ENCODE measurements at regions not wholly inside any gene's neighbourhood (a gene's known extent, or its start where the extent isn't known, plus 50 kb on each side); places are given as distances from the start of the nearest gene placed in this dataset.

DNA sequence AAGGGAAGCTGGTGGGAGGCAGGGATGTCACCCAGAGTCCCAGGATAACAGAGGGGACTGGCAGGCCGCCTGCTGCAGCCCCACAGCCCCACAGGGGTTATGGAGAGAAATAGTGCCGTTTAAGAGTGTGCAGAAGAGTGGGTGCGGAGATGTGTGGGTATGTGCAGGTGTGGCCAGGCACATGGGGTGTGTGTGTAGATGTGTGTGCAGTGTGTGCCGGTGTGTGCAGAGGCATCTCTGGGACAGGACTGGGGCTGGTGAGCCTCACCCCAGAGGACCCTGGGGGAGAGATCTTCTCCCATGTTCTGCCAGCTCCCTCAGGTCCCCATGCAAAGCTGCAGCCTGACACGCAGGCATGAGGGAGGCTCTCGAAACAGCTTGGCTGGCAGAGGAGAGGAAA lies 157.4 kb downstream of the RBFOX3 start:
- no peak overlapping the region for H3K4me3 ChIP-seq (ENCODE audit: low read depth, poor library complexity, severe bottlenecking)
- intact Hi-C loops (cut with DNase I; ENCODE audit: low total_unique reads) = loop anchor here (5.0 kb wide), 1 partner anchor 99 kb away; no protein-coding TSS in a partner anchor
- 59 to 80% methylated on average over 6 of the region's 6 CpGs for WGBS, 2 donors
- no peak for TF ChIP-seq POLR2A (IDR thresholded peaks at IDR 0.05)
- TF ChIP-seq, protein P1, sequence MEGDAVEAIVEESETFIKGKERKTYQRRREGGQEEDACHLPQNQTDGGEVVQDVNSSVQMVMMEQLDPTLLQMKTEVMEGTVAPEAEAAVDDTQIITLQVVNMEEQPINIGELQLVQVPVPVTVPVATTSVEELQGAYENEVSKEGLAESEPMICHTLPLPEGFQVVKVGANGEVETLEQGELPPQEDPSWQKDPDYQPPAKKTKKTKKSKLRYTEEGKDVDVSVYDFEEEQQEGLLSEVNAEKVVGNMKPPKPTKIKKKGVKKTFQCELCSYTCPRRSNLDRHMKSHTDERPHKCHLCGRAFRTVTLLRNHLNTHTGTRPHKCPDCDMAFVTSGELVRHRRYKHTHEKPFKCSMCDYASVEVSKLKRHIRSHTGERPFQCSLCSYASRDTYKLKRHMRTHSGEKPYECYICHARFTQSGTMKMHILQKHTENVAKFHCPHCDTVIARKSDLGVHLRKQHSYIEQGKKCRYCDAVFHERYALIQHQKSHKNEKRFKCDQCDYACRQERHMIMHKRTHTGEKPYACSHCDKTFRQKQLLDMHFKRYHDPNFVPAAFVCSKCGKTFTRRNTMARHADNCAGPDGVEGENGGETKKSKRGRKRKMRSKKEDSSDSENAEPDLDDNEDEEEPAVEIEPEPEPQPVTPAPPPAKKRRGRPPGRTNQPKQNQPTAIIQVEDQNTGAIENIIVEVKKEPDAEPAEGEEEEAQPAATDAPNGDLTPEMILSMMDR (IDR thresholded peaks at IDR 0.05) = no peak
- no peak for DNase-seq (ENCODE audit: low spot score in 2 of 2)

DNA sequence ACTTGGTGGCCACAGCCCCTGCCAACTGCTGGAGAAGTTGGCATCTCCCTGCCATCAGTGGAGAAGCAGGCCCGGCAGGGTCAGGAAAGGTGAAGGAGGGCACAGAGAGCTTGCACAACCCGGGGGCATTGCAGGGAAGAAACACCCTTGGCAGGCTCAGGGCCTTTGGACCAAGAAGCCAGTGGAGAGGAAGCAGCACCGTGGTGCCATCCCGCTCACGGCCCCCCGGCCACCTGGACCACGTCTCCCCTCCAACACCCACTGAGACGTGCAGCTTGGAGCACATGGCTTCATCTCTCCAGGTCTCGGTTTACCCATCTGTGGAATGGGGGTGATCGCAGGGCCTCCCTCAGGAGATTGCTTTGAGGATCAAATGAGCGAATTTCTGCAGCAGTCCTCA lies 158.1 kb downstream of the RBFOX3 start:
- TF ChIP-seq POLR2A (IDR thresholded peaks at IDR 0.05) = no peak
- TF ChIP-seq, protein P1 (IDR thresholded peaks at IDR 0.05) = no peak
- intact Hi-C loops (cut with DNase I; ENCODE audit: low total_unique reads) = loop anchor here (5.0 kb wide), 1 partner anchor 100 kb away; no protein-coding TSS in a partner anchor
- no peak overlapping the region for H3K4me3 ChIP-seq (ENCODE audit: low read depth, poor library complexity, severe bottlenecking)
- WGBS, 2 donors = 69 to 85% methylated on average over 11 of the region's 11 CpGs
- no peak for DNase-seq (ENCODE audit: low spot score in 2 of 2)

DNA sequence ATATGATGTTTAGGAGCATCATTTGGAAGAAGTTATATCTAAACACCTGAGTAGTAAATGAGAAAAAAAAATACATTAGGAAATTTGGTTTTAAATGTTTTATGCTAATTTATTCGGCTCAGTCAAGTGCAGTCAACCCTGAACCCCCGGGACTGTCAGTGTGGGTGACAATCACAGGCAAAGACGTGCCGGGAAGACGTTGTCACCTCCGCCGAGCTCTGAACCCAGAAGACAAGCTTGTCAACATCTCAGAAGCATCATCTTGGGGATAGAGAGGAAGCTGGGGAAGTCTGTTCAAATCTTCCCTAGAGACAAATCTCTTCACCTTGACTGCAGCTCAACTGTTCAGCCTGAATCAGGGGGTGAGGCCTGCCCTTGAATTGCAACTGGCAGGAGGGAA lies 159.7 kb downstream of the RBFOX3 start:
- TF ChIP-seq POLR2A (IDR thresholded peaks at IDR 0.05) = no peak
- TF ChIP-seq, protein P1 (IDR thresholded peaks at IDR 0.05) = no peak
- intact Hi-C loops (cut with DNase I; ENCODE audit: low total_unique reads) = loop anchor here (5.0 kb wide), 1 partner anchor 101 kb away; no protein-coding TSS in a partner anchor
- DNase-seq (ENCODE audit: low spot score in 2 of 2) = no peak
- 82 to 91% methylated on average over 7 of the region's 7 CpGs for WGBS, 2 donors
- no peak overlapping the region for H3K4me3 ChIP-seq (ENCODE audit: low read depth, poor library complexity, severe bottlenecking)

DNA sequence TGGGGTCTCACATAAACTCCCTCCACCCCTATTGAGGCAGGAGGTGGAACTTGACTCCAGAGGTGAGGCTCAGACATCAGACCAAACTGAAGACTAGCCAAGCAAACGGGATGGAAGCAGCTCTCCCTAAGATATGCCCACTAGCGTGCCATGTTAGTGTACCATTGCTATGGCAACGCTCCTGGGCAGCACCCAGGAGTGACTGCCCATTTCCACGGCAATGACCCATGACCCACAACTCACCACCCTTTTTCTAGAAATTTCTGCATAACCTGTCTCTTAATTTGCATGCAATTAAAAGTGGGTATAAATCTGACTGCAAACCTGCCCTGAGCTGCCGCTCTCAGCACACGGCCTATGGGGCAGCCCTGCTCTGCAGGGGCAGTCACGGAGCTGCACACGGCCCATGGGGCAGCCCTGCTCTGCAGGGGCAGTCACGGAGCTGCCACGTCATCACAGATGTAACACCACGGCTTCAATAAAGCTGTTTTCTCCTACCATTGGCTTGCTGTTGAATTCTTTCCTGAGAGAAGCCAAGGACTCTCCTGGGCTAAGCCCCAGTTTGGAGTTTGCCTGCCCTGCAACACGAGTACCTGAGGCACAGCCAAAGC lies 164.3 kb downstream of the RBFOX3 start:
- TF ChIP-seq, protein P1 (IDR thresholded peaks at IDR 0.05) = no peak
- TF ChIP-seq POLR2A (IDR thresholded peaks at IDR 0.05) = no peak
- WGBS, 2 donors = 51 to 57% methylated on average over 12 of the region's 12 CpGs
- no peak overlapping the region for H3K4me3 ChIP-seq (ENCODE audit: low read depth, poor library complexity, severe bottlenecking)
- intact Hi-C loops (cut with DNase I; ENCODE audit: low total_unique reads) = no loop called here
- DNase-seq (ENCODE audit: low spot score in 2 of 2) = no peak

DNA sequence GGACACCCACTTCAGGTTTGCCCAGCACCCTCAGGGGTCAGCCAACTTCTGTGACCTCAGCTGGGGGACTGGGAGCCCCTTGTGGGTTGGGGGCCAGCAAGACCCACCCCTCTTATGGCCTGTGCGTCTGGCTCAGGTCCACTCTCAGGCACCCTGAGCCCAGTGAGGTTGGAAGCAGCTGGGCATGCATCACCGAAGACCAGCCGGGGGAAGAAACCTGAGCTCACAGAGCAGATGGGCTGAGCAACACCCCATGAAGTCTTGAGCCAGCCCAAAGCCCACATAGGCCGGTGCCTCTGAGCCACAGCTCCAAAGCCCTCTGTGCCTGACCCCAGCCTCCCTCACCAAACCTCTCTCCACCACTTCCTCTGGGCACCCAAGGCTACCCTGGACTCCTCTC lies 166.7 kb downstream of the RBFOX3 start:
- no peak overlapping the region for H3K4me3 ChIP-seq (ENCODE audit: low read depth, poor library complexity, severe bottlenecking)
- WGBS, 2 donors = 89 to 91% methylated on average over 3 to 4 of the region's 4 CpGs
- no peak for TF ChIP-seq POLR2A (IDR thresholded peaks at IDR 0.05)
- TF ChIP-seq, protein P1 (IDR thresholded peaks at IDR 0.05) = no peak
- intact Hi-C loops (cut with DNase I; ENCODE audit: low total_unique reads) = no loop called here
- no peak for DNase-seq (ENCODE audit: low spot score in 2 of 2)

DNA sequence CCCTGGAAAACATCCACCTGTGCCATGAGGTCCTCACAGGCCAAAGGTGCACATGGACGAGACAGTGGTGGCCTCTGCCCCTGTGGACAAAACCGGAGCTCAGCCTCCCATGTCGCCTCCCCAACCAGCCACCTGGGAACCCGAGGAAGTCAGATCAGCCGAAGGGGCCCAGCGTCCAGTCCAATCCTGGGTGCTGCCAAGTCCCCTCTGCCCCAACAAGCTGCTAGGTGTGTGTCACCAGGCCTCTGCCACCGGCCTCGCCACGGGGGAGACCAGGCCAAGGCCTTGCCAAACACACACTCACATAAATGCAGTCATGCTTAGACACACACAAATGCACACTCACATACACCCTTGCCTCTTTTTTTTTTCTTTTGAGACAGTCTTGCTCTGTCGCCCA lies 167.8 kb downstream of the RBFOX3 start:
- H3K4me3 ChIP-seq (ENCODE audit: low read depth, poor library complexity, severe bottlenecking) = no peak overlapping the region
- DNase-seq (ENCODE audit: low spot score in 2 of 2) = no peak
- TF ChIP-seq, protein P1 (IDR thresholded peaks at IDR 0.05) = no peak
- TF ChIP-seq POLR2A (IDR thresholded peaks at IDR 0.05) = no peak
- intact Hi-C loops (cut with DNase I; ENCODE audit: low total_unique reads) = no loop called here
- 90 to 98% methylated on average over 6 to 9 of the region's 10 CpGs for WGBS, 2 donors
